ENCODE measurements at regions not wholly inside any gene's neighbourhood (a gene's known extent, or its start where the extent isn't known, plus 50 kb on each side); places are given as distances from the start of the nearest gene placed in this dataset.

DNA sequence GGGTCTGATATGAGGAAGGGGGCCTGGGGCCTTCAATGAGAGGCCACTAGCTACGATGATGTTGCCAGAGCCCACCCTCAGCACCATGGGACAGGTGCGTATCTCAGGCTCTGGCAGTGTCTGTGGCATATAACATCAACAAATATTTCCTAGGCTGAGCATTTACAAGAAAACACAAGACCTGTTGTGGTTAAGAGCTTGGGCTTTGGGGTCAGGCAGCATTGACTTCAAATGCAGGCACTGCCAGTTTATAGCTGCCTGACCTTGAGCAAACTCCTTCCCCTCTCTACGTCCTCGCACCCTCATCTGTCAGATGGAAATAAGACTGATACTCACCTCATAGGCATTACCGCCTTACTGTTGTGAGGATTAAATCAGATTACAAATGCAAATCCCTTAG, 156.0 kb downstream of the KATNAL1 start:
- DNase-seq: no peak
- no peak overlapping the region for H3K27ac ChIP-seq
- intact Hi-C loops (cut with DNase I): no loop called here
- H3K36me3 ChIP-seq: no peaks in the 10 kb centered on the region
- H3K4me3 ChIP-seq: no peak overlapping the region
- TF ChIP-seq CTCF (IDR thresholded peaks at IDR 0.05): no peak
- no peak for TF ChIP-seq EP300 (IDR thresholded peaks at IDR 0.05)
- no peak for TF ChIP-seq POLR2A (IDR thresholded peaks at IDR 0.05)
- H3K9me3 ChIP-seq: no peaks in the 10 kb centered on the region
- WGBS, 3 donors: 68 to 74% (median 70%) methylated on average over 5 of the region's 5 CpGs
- H3K4me1 ChIP-seq (ENCODE audit: insufficient read depth): no peaks in the 10 kb centered on the region
- no peaks in the 10 kb centered on the region for H3K27me3 ChIP-seq

DNA sequence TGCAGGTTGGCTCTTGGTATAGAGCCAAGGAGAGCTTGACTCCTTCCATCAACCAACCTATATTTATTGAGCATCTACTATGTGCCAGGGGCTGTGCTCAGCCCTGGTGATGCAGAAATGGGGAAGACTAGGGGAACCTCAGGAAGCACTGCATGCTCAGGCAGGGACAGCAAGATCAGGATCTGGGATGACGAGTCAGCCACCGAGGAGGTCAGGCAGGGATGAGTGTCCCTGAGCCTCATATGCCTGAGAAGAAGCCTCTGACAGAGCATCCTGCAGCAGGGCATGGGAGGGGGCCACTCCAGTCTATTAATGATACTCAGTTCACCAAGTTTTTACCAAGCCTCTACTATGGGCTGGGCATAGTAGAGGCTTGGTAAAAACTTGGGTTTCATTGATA, 158.1 kb downstream of the KATNAL1 start:
- H3K4me1 ChIP-seq (ENCODE audit: insufficient read depth): no peaks in the 10 kb centered on the region
- no peak overlapping the region for H3K4me3 ChIP-seq
- no peaks in the 10 kb centered on the region for H3K36me3 ChIP-seq
- WGBS, 3 donors: 96 to 100% (median 99%) methylated on average over 2 of the region's 2 CpGs
- no peak for DNase-seq
- no peaks in the 10 kb centered on the region for H3K9me3 ChIP-seq
- H3K27ac ChIP-seq: no peak overlapping the region
- TF ChIP-seq POLR2A (IDR thresholded peaks at IDR 0.05) (no peak), EP300 (IDR thresholded peaks at IDR 0.05) (no peak), CTCF (IDR thresholded peaks at IDR 0.05) (no peak)
- no peaks in the 10 kb centered on the region for H3K27me3 ChIP-seq
- intact Hi-C loops (cut with DNase I): no loop called here

- no peak overlapping the region for H3K27ac ChIP-seq
- H3K4me3 ChIP-seq: no peak overlapping the region
- no peak for DNase-seq
- no peaks in the 10 kb centered on the region for H3K36me3 ChIP-seq
- WGBS, 3 donors: 85 to 90% (median 87%) methylated on average over 8 of the region's 8 CpGs
- intact Hi-C loops (cut with DNase I): no loop called here
- TF ChIP-seq POLR2A (IDR thresholded peaks at IDR 0.05): no peak
- TF ChIP-seq CTCF (IDR thresholded peaks at IDR 0.05): no peak
- TF ChIP-seq EP300 (IDR thresholded peaks at IDR 0.05): no peak
- no peaks in the 10 kb centered on the region for H3K4me1 ChIP-seq (ENCODE audit: insufficient read depth)
- H3K27me3 ChIP-seq: no peaks in the 10 kb centered on the region
- no peaks in the 10 kb centered on the region for H3K9me3 ChIP-seq
Observed at GRCh38 chr13:30148786-30149185, 158.6 kb downstream of the KATNAL1 start.

DNA sequence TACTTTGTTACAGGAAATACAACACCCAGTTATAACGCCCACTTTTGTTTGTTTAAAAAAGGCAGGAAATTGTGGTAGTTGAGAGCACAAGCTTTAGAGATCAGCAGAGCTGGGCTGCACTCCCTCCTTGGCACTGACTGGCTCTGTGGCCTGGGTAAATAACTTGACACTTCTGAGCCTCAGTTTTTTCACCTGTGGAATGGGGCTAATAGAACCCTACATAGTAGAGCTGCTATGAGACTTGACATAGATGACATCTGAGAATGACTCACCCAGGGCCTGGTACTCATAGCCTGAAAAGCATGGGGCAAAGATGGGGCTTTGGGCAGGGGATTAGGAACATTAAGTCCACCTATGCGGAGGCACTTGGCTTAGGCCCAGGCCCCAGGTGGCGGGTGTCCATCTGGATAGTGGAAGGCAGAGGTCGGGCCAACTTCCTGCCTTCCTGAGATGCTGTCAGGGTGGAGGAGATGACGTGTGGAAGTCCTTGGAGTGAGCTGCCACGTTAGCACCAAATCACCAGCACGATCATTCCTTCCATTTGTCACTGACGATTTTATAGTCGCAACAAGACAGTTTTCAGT, 159.1 kb downstream of the KATNAL1 start:
- Histone ChIP-seq H3K9me3 (no peaks in the 10 kb centered on the region), H3K36me3 (no peaks in the 10 kb centered on the region), H3K4me1 (ENCODE audit: insufficient read depth) (no peaks in the 10 kb centered on the region), H3K27me3 (no peaks in the 10 kb centered on the region), H3K27ac (no peak overlapping the region), H3K4me3 (no peak overlapping the region)
- no peak for DNase-seq
- intact Hi-C loops (cut with DNase I): no loop called here
- WGBS, 3 donors: 63 to 78% (median 71%) methylated on average over 9 of the region's 9 CpGs
- no peak for TF ChIP-seq CTCF (IDR thresholded peaks at IDR 0.05)
- no peak for TF ChIP-seq POLR2A (IDR thresholded peaks at IDR 0.05)
